ENCODE measurements at regions not wholly inside any gene's neighbourhood (a gene's known extent, or its start where the extent isn't known, plus 50 kb on each side); places are given as distances from the start of the nearest gene placed in this dataset.

DNA sequence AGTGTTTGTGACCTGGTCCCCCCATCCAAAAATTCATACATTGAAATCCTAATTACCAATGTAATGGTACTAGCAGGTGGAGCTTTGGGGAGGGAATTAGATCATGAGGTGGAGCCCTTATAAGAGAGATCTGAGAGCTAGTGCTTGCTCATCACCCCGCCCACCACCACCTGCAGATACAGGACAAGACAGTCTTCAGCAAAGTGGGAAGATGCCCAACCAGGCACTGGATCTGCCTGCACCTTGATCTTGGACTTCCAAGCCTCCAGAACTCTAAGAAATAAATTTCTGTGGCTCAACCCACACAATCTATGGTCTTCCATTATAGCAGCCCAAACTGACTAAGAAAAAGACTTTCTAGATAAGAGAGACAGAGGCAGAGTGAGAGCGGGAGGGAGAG lies 343.4 kb downstream of the LRRIQ3 start (continued):
- TF ChIP-seq, protein P1, sequence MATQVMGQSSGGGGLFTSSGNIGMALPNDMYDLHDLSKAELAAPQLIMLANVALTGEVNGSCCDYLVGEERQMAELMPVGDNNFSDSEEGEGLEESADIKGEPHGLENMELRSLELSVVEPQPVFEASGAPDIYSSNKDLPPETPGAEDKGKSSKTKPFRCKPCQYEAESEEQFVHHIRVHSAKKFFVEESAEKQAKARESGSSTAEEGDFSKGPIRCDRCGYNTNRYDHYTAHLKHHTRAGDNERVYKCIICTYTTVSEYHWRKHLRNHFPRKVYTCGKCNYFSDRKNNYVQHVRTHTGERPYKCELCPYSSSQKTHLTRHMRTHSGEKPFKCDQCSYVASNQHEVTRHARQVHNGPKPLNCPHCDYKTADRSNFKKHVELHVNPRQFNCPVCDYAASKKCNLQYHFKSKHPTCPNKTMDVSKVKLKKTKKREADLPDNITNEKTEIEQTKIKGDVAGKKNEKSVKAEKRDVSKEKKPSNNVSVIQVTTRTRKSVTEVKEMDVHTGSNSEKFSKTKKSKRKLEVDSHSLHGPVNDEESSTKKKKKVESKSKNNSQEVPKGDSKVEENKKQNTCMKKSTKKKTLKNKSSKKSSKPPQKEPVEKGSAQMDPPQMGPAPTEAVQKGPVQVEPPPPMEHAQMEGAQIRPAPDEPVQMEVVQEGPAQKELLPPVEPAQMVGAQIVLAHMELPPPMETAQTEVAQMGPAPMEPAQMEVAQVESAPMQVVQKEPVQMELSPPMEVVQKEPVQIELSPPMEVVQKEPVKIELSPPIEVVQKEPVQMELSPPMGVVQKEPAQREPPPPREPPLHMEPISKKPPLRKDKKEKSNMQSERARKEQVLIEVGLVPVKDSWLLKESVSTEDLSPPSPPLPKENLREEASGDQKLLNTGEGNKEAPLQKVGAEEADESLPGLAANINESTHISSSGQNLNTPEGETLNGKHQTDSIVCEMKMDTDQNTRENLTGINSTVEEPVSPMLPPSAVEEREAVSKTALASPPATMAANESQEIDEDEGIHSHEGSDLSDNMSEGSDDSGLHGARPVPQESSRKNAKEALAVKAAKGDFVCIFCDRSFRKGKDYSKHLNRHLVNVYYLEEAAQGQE (IDR thresholded peaks at IDR 0.05; ENCODE audit: unreplicated experiment): no peak
- TF ChIP-seq ZNF114 (CRISPR knock-in tag; IDR thresholded peaks at IDR 0.05): no peak

DNA sequence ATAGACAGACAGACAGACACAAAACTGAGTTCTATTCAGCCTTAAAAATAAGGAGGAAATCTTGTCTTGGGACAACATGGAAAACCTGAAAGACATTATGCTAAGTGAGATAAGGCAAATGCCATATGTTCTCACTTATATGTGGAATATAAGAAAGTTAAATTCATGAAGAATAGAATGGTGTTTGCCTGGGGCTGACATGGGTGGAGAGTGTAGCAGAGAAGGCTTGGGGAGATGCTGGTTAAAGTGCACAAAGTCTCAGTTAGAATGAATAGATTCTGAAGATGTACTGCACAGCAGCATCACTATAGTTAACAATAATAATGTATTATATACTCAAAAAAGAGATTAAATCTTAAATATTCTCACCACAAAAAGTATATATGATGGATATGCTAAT lies 355.5 kb downstream of the LRRIQ3 start:
- Histone ChIP-seq H3K9me2 (ENCODE audit: insufficient read depth) (no peaks in the 10 kb centered on the region), H3K27ac (ENCODE audit: low read depth) (no peak overlapping the region), H3K79me2 (replicated peaks; ENCODE audit: insufficient read depth) (no peaks in the 10 kb centered on the region), H3K4me2 (no peak overlapping the region), H2AFZ (no peak overlapping the region), H3K36me3 (ENCODE audit: insufficient read depth) (no peaks in the 10 kb centered on the region), H3K4me3 (no peak overlapping the region), H3K27me3 (ENCODE audit: insufficient read depth) (no peaks in the 10 kb centered on the region), H4K20me1 (replicated peaks; ENCODE audit: insufficient read depth) (no peaks in the 10 kb centered on the region), H3K4me1 (ENCODE audit: insufficient read depth) (no peaks in the 10 kb centered on the region), H3F3A (replicated peaks; ENCODE audit: low read depth) (no peaks in the 10 kb centered on the region)
- no peaks in the 10 kb centered on the region for H3K36me3 Mint-ChIP-seq (ENCODE audit: low read depth)
- no peaks in the 10 kb centered on the region for H3K4me1 Mint-ChIP-seq
- no peak overlapping the region for H3K27ac Mint-ChIP-seq
- no peaks in the 10 kb centered on the region; the same call in 2 of the 3 replicates for H3K9me3 Mint-ChIP-seq
- H3K27me3 Mint-ChIP-seq (ENCODE audit: insufficient read depth, low read depth, poor library complexity): no peaks in the 10 kb centered on the region
- DNase-seq (ENCODE audit: low spot score) (no peak), ATAC-seq (no peak)
- no peak overlapping the region for H3K4me3 Mint-ChIP-seq
- TF ChIP-seq ZNF114 (CRISPR knock-in tag; IDR thresholded peaks at IDR 0.05) (no peak), NANOG (IDR thresholded peaks at IDR 0.05; ENCODE audit: borderline replicate concordance) (no peak), ZNF331 (CRISPR knock-in tag; IDR thresholded peaks at IDR 0.05; ENCODE audit: low read depth) (no peak), EZH2 (IDR thresholded peaks at IDR 0.05; ENCODE audit: low read depth, unreplicated experiment) (no peak), JUNB (IDR thresholded peaks at IDR 0.05; ENCODE audit: unreplicated experiment) (no peak), STAT1 (IDR thresholded peaks at IDR 0.05; ENCODE audit: unreplicated experiment) (no peak)
- TF ChIP-seq, protein P2, sequence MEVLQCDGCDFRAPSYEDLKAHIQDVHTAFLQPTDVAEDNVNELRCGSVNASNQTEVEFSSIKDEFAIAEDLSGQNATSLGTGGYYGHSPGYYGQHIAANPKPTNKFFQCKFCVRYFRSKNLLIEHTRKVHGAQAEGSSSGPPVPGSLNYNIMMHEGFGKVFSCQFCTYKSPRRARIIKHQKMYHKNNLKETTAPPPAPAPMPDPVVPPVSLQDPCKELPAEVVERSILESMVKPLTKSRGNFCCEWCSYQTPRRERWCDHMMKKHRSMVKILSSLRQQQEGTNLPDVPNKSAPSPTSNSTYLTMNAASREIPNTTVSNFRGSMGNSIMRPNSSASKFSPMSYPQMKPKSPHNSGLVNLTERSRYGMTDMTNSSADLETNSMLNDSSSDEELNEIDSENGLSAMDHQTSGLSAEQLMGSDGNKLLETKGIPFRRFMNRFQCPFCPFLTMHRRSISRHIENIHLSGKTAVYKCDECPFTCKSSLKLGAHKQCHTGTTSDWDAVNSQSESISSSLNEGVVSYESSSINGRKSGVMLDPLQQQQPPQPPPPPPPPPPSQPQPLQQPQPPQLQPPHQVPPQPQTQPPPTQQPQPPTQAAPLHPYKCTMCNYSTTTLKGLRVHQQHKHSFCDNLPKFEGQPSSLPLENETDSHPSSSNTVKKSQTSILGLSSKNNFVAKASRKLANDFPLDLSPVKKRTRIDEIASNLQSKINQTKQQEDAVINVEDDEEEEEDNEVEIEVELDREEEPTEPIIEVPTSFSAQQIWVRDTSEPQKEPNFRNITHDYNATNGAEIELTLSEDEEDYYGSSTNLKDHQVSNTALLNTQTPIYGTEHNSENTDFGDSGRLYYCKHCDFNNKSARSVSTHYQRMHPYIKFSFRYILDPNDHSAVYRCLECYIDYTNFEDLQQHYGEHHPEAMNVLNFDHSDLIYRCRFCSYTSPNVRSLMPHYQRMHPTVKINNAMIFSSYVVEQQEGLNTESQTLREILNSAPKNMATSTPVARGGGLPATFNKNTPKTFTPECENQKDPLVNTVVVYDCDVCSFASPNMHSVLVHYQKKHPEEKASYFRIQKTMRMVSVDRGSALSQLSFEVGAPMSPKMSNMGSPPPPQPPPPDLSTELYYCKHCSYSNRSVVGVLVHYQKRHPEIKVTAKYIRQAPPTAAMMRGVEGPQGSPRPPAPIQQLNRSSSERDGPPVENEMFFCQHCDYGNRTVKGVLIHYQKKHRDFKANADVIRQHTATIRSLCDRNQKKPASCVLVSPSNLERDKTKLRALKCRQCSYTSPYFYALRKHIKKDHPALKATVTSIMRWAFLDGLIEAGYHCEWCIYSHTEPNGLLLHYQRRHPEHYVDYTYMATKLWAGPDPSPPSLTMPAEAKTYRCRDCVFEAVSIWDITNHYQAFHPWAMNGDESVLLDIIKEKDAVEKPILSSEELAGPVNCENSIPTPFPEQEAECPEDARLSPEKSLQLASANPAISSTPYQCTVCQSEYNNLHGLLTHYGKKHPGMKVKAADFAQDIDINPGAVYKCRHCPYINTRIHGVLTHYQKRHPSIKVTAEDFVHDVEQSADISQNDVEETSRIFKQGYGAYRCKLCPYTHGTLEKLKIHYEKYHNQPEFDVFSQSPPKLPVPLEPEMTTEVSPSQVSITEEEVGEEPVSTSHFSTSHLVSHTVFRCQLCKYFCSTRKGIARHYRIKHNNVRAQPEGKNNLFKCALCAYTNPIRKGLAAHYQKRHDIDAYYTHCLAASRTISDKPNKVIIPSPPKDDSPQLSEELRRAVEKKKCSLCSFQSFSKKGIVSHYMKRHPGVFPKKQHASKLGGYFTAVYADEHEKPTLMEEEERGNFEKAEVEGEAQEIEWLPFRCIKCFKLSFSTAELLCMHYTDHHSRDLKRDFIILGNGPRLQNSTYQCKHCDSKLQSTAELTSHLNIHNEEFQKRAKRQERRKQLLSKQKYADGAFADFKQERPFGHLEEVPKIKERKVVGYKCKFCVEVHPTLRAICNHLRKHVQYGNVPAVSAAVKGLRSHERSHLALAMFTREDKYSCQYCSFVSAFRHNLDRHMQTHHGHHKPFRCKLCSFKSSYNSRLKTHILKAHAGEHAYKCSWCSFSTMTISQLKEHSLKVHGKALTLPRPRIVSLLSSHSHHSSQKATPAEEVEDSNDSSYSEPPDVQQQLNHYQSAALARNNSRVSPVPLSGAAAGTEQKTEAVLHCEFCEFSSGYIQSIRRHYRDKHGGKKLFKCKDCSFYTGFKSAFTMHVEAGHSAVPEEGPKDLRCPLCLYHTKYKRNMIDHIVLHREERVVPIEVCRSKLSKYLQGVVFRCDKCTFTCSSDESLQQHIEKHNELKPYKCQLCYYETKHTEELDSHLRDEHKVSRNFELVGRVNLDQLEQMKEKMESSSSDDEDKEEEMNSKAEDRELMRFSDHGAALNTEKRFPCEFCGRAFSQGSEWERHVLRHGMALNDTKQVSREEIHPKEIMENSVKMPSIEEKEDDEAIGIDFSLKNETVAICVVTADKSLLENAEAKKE (CRISPR knock-in tag; IDR thresholded peaks at IDR 0.05): no peak
- TF ChIP-seq, protein P1 (IDR thresholded peaks at IDR 0.05; ENCODE audit: unreplicated experiment): no peak
- TF ChIP-seq, protein P3, sequence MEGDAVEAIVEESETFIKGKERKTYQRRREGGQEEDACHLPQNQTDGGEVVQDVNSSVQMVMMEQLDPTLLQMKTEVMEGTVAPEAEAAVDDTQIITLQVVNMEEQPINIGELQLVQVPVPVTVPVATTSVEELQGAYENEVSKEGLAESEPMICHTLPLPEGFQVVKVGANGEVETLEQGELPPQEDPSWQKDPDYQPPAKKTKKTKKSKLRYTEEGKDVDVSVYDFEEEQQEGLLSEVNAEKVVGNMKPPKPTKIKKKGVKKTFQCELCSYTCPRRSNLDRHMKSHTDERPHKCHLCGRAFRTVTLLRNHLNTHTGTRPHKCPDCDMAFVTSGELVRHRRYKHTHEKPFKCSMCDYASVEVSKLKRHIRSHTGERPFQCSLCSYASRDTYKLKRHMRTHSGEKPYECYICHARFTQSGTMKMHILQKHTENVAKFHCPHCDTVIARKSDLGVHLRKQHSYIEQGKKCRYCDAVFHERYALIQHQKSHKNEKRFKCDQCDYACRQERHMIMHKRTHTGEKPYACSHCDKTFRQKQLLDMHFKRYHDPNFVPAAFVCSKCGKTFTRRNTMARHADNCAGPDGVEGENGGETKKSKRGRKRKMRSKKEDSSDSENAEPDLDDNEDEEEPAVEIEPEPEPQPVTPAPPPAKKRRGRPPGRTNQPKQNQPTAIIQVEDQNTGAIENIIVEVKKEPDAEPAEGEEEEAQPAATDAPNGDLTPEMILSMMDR (conservative IDR thresholded peaks at IDR 0.05; ENCODE audit: low read depth in 2 of 2): no peak

Measured in GM23338 (cell line).